ENCODE measurements at regions not wholly inside any gene's neighbourhood (a gene's known extent, or its start where the extent isn't known, plus 50 kb on each side); places are given as distances from the start of the nearest gene placed in this dataset.

DNA sequence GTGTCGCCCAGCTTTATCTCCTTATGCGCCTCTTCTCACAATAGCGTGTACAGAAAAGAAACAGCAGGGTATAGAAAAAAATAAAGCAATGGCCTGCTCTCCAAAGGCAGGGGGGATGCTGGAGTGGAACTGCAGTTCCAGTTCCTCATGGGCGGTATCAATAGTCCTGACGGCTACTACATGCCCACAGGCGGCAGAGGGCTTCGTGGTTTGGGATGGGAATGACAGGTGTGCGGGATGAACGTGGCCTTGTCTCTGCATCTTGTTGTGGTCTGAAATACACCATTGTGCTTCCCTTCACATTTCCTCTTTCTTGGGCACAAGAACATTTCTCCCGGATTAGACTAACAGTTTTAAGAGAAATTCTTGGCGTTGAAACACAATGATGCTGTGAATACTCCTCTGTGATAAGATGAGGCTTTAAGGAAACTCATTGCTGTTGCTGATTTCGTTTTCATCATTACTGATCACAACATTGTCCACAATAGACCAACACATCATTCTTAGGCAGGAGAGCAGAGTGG is 124.1 kb upstream of the IGFBP7 start:
- Histone ChIP-seq H3K36me3 (no peaks in the 10 kb centered on the region), H3K27me3 (peaks cover 0 to 3% of the 10 kb centered on the region in 2 donors), H3K4me1 (no peaks in the 10 kb centered on the region), H3K27ac (no peak overlapping the region), H3K9me3 (no peaks in the 10 kb centered on the region), H3K4me3 (no peak overlapping the region)
- intact Hi-C loops (cut with DNase I; ENCODE audit: low total_unique reads): no loop called here
- TF ChIP-seq POLR2AphosphoS5 (IDR thresholded peaks at IDR 0.05) (no peak), POLR2A (IDR thresholded peaks at IDR 0.05) (no peak)
- TF ChIP-seq, protein P1, sequence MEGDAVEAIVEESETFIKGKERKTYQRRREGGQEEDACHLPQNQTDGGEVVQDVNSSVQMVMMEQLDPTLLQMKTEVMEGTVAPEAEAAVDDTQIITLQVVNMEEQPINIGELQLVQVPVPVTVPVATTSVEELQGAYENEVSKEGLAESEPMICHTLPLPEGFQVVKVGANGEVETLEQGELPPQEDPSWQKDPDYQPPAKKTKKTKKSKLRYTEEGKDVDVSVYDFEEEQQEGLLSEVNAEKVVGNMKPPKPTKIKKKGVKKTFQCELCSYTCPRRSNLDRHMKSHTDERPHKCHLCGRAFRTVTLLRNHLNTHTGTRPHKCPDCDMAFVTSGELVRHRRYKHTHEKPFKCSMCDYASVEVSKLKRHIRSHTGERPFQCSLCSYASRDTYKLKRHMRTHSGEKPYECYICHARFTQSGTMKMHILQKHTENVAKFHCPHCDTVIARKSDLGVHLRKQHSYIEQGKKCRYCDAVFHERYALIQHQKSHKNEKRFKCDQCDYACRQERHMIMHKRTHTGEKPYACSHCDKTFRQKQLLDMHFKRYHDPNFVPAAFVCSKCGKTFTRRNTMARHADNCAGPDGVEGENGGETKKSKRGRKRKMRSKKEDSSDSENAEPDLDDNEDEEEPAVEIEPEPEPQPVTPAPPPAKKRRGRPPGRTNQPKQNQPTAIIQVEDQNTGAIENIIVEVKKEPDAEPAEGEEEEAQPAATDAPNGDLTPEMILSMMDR (IDR thresholded peaks at IDR 0.05): no peak
- no peak for DNase-seq (ENCODE audit: low spot score in 2 of 2)

DNA sequence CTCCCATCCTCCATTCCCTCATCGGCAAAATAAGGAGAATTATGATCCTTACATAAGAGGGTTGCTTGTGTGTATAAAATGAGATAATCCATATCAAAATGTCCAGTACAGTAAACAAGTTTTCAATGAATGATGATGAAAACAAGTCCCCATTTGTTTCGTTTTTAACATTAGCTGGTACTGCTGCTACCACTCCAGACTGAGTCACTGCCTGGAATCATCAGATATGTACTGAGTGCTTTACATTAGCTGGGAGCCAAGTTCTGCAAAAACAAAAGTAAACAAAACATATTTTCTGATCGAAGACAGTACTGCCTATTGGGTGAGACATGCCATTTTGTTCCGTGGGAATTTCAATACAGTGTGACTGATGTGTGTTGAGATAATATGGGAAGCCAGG is 123.2 kb upstream of the IGFBP7 start:
- Histone ChIP-seq H3K27me3 (peaks cover 0 to 3% of the 10 kb centered on the region in 2 donors), H3K27ac (no peak overlapping the region), H3K4me1 (no peaks in the 10 kb centered on the region), H3K36me3 (no peaks in the 10 kb centered on the region), H3K4me3 (no peak overlapping the region), H3K9me3 (no peaks in the 10 kb centered on the region)
- intact Hi-C loops (cut with DNase I; ENCODE audit: low total_unique reads): no loop called here
- TF ChIP-seq, protein P1 (IDR thresholded peaks at IDR 0.05): no peak
- TF ChIP-seq POLR2A (IDR thresholded peaks at IDR 0.05) (no peak), POLR2AphosphoS5 (IDR thresholded peaks at IDR 0.05) (no peak)
- DNase-seq (ENCODE audit: low spot score in 2 of 2): no peak

- TF ChIP-seq POLR2AphosphoS5 (IDR thresholded peaks at IDR 0.05): no peak
- TF ChIP-seq, protein P1 (IDR thresholded peaks at IDR 0.05): no peak
- TF ChIP-seq POLR2A (IDR thresholded peaks at IDR 0.05): no peak
- no peaks in the 10 kb centered on the region for H3K9me3 ChIP-seq
- no peak for DNase-seq (ENCODE audit: low spot score in 2 of 2)
- no peak overlapping the region for H3K27ac ChIP-seq
- intact Hi-C loops (cut with DNase I; ENCODE audit: low total_unique reads): no loop called here
- H3K36me3 ChIP-seq: no peaks in the 10 kb centered on the region
- H3K27me3 ChIP-seq: no peaks in the 10 kb centered on the region
- H3K4me3 ChIP-seq: no peak overlapping the region
- H3K4me1 ChIP-seq: no peaks in the 10 kb centered on the region
Observed at GRCh38 chr4:57231781-57232180, 121.6 kb upstream of the IGFBP7 start.

DNA sequence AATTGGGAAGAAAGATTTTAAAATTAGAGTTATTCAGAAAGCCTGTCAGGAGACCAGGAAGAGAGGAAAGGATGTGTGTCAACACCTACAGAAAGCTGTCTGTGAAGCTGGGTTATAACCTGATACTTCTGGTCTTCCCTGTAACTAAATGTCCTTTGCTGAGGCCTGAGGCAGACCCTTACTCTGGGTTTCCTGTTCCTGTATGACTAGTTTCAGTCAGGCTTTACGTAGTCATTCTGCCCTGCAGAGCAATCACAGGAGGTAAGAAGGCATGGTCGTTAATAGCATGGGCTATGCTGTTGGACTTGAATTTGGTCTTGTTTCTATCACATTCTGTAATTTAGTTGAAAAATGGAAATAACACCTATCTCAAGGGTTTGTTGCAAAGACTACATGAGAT is 110.5 kb upstream of the IGFBP7 start:
- no peaks in the 10 kb centered on the region for H3K9me3 ChIP-seq
- TF ChIP-seq, protein P1 (IDR thresholded peaks at IDR 0.05): no peak
- TF ChIP-seq POLR2A (IDR thresholded peaks at IDR 0.05) (no peak), POLR2AphosphoS5 (IDR thresholded peaks at IDR 0.05) (no peak)
- DNase-seq (ENCODE audit: low spot score in 2 of 2): no peak

DNA sequence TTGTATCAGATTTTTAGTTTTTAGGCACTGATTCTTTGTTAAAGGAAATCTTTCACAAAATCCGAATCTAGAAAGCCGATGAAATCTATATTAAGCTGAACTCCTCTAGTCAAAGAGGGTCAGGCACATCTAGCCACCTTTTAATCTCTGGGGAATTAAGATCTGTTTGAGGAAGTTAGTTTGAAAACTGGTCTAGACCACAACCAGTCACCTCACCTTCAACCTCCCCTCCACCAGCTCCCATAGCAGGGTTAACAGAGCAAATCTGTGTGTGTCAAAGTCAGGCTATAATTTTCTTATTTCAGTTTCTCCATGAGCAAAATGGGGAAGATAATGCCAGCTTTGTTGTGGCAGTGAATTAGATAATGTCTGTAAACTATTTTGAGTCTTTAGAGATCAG is 110.0 kb upstream of the IGFBP7 start:
- no peaks in the 10 kb centered on the region for H3K9me3 ChIP-seq
- H3K4me1 ChIP-seq: no peaks in the 10 kb centered on the region
- intact Hi-C loops (cut with DNase I; ENCODE audit: low total_unique reads): no loop called here
- no peak overlapping the region for H3K4me3 ChIP-seq
- H3K36me3 ChIP-seq: no peaks in the 10 kb centered on the region
- no peaks in the 10 kb centered on the region for H3K27me3 ChIP-seq
- H3K27ac ChIP-seq: no peak overlapping the region
- TF ChIP-seq, protein P1 (IDR thresholded peaks at IDR 0.05): no peak
- TF ChIP-seq POLR2A (IDR thresholded peaks at IDR 0.05) (no peak), POLR2AphosphoS5 (IDR thresholded peaks at IDR 0.05) (no peak)
- DNase-seq (ENCODE audit: low spot score in 2 of 2): no peak

More for the DNA sequence above, 110.5 kb upstream of the IGFBP7 start:
- no peaks in the 10 kb centered on the region for H3K27me3 ChIP-seq
- H3K27ac ChIP-seq: no peak overlapping the region
- H3K36me3 ChIP-seq: no peaks in the 10 kb centered on the region
- H3K4me3 ChIP-seq: no peak overlapping the region
- no peaks in the 10 kb centered on the region for H3K4me1 ChIP-seq
- intact Hi-C loops (cut with DNase I; ENCODE audit: low total_unique reads): no loop called here
